ENCODE measurements at regions not wholly inside any gene's neighbourhood (a gene's known extent, or its start where the extent isn't known, plus 50 kb on each side); places are given as distances from the start of the nearest gene placed in this dataset.

DNA sequence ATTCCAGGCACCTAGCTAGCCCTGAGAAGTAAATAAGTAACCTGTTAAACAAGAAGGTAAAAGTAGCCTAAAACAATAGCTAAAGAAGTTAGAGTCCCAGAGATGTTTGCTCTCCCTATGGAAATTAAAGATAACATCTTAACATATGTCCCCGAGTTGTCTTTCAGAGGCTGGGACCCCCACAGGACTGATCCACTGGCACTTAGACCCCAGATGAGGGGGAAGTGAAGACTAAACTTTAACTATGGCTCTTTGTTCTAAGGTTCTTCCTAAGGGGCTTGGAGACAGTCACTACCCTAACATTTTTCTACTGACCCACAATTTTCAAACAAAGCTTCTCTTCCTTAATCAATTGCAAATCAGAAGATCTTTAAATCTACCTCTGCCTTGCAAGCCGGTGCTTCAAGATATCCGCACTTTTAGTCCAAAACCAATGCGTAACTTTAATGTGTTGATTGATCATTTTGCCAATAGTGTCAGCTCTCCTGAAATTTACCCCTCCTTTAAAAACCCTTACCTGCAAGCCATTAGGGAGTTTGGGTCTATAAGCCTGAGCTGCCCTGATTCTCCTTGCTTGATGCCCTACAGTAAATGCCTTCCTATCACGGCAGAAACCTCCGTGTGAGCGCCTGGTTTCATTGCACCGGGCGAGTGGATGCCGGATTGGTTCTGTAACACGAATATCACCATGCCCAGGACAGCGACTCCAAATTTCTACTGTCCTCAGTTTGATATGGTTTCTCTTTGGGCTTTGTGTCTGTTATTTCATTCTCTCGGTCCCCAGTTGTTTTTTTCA lies 404.4 kb downstream of the SIPA1L2 start:
- no peaks in the 10 kb centered on the region for H3K9me3 ChIP-seq (ENCODE audit: low read length)
- H4K20me1 ChIP-seq (ENCODE audit: insufficient read depth) = no peaks in the 10 kb centered on the region
- no peaks in the 10 kb centered on the region for H3K36me3 ChIP-seq (ENCODE audit: insufficient read depth, low read length)
- no peak overlapping the region for H3K27ac ChIP-seq (ENCODE audit: low read length)
- TF ChIP-seq MXI1 (conservative IDR thresholded peaks at IDR 0.05; ENCODE audit: poor library complexity, severe bottlenecking) = no peak
- TF ChIP-seq SMC3 (conservative IDR thresholded peaks at IDR 0.05; ENCODE audit: poor library complexity) = no peak
- TF ChIP-seq EP300 (conservative IDR thresholded peaks at IDR 0.05; ENCODE audit: poor library complexity, severe bottlenecking) = no peak
- TF ChIP-seq, protein P1, sequence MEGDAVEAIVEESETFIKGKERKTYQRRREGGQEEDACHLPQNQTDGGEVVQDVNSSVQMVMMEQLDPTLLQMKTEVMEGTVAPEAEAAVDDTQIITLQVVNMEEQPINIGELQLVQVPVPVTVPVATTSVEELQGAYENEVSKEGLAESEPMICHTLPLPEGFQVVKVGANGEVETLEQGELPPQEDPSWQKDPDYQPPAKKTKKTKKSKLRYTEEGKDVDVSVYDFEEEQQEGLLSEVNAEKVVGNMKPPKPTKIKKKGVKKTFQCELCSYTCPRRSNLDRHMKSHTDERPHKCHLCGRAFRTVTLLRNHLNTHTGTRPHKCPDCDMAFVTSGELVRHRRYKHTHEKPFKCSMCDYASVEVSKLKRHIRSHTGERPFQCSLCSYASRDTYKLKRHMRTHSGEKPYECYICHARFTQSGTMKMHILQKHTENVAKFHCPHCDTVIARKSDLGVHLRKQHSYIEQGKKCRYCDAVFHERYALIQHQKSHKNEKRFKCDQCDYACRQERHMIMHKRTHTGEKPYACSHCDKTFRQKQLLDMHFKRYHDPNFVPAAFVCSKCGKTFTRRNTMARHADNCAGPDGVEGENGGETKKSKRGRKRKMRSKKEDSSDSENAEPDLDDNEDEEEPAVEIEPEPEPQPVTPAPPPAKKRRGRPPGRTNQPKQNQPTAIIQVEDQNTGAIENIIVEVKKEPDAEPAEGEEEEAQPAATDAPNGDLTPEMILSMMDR (IDR thresholded peaks at IDR 0.05; ENCODE audit: poor library complexity, severe bottlenecking) = no peak
- no peak for TF ChIP-seq POLR2AphosphoS5 (IDR thresholded peaks at IDR 0.05)
- no peak for TF ChIP-seq EZH2 (IDR thresholded peaks at IDR 0.05; ENCODE audit: borderline replicate concordance, insufficient read depth, low read length, poor library complexity, severe bottlenecking)
- TF ChIP-seq TAF1 (IDR thresholded peaks at IDR 0.05; ENCODE audit: low read depth) = no peak
- no peaks in the 10 kb centered on the region for H3K27me3 ChIP-seq (ENCODE audit: insufficient read depth, low read depth, low read length)
- no peak overlapping the region for H3K9ac ChIP-seq (ENCODE audit: low read length)
- no peaks in the 10 kb centered on the region for H3K79me2 ChIP-seq (replicated peaks; ENCODE audit: insufficient read depth, low read length)
- no peak overlapping the region for H2AFZ ChIP-seq (ENCODE audit: low read depth, low read length)
- H3K4me3 ChIP-seq (ENCODE audit: low read length) = no peak overlapping the region
- no peaks in the 10 kb centered on the region for H3F3A ChIP-seq (ENCODE audit: insufficient read depth, low read length, poor library complexity, severe bottlenecking)
- no peaks in the 10 kb centered on the region for H3K9me2 ChIP-seq (ENCODE audit: insufficient read depth, low read length)
- no peak overlapping the region for H3K4me2 ChIP-seq (ENCODE audit: low read length)

DNA sequence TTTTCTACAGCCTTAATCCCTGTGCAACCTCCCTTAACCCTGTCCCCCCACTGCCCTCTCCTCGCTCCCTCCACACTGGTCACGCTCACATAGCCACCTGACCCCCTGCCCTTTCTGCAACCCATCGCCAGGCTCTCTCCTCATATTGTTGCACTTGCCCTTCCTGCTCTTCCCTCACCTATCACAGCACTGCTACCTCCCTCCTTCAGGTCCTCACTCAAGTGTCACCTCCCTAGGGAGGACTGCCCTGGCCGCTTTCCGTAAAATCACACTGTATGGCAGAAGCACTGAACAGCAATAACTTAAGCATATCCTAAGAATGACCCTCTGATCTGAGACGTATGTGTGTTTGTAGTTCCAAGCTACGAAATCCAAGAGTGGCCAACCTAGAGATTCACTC lies 406.0 kb downstream of the SIPA1L2 start:
- no peak overlapping the region for H3K27ac ChIP-seq (ENCODE audit: low read length)
- H3K4me2 ChIP-seq (ENCODE audit: low read length) = no peak overlapping the region
- H3K9me3 ChIP-seq (ENCODE audit: low read length) = no peaks in the 10 kb centered on the region
- no peak for TF ChIP-seq POLR2AphosphoS5 (IDR thresholded peaks at IDR 0.05)
- no peak for TF ChIP-seq RAD21 (conservative IDR thresholded peaks at IDR 0.05)
- TF ChIP-seq, protein P1 (IDR thresholded peaks at IDR 0.05; ENCODE audit: poor library complexity, severe bottlenecking) = no peak
- no peak for TF ChIP-seq SMC3 (conservative IDR thresholded peaks at IDR 0.05; ENCODE audit: poor library complexity)
- no peak for TF ChIP-seq TAF1 (IDR thresholded peaks at IDR 0.05; ENCODE audit: low read depth)
- TF ChIP-seq EZH2 (IDR thresholded peaks at IDR 0.05; ENCODE audit: borderline replicate concordance, insufficient read depth, low read length, poor library complexity, severe bottlenecking) = no peak
- TF ChIP-seq MXI1 (conservative IDR thresholded peaks at IDR 0.05; ENCODE audit: poor library complexity, severe bottlenecking) = no peak
- no peak for TF ChIP-seq EP300 (conservative IDR thresholded peaks at IDR 0.05; ENCODE audit: poor library complexity, severe bottlenecking)
- TF ChIP-seq, protein P2, sequence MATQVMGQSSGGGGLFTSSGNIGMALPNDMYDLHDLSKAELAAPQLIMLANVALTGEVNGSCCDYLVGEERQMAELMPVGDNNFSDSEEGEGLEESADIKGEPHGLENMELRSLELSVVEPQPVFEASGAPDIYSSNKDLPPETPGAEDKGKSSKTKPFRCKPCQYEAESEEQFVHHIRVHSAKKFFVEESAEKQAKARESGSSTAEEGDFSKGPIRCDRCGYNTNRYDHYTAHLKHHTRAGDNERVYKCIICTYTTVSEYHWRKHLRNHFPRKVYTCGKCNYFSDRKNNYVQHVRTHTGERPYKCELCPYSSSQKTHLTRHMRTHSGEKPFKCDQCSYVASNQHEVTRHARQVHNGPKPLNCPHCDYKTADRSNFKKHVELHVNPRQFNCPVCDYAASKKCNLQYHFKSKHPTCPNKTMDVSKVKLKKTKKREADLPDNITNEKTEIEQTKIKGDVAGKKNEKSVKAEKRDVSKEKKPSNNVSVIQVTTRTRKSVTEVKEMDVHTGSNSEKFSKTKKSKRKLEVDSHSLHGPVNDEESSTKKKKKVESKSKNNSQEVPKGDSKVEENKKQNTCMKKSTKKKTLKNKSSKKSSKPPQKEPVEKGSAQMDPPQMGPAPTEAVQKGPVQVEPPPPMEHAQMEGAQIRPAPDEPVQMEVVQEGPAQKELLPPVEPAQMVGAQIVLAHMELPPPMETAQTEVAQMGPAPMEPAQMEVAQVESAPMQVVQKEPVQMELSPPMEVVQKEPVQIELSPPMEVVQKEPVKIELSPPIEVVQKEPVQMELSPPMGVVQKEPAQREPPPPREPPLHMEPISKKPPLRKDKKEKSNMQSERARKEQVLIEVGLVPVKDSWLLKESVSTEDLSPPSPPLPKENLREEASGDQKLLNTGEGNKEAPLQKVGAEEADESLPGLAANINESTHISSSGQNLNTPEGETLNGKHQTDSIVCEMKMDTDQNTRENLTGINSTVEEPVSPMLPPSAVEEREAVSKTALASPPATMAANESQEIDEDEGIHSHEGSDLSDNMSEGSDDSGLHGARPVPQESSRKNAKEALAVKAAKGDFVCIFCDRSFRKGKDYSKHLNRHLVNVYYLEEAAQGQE (IDR thresholded peaks at IDR 0.05; ENCODE audit: borderline replicate concordance) = no peak
- no peaks in the 10 kb centered on the region for H3K27me3 ChIP-seq (ENCODE audit: insufficient read depth, low read depth, low read length)
- H3K4me3 ChIP-seq (ENCODE audit: low read length) = no peak overlapping the region
- H4K20me1 ChIP-seq (ENCODE audit: insufficient read depth) = no peaks in the 10 kb centered on the region
- no peaks in the 10 kb centered on the region for H3K9me2 ChIP-seq (ENCODE audit: insufficient read depth, low read length)
- H3F3A ChIP-seq (ENCODE audit: insufficient read depth, low read length, poor library complexity, severe bottlenecking) = no peaks in the 10 kb centered on the region
- H3K9ac ChIP-seq (ENCODE audit: low read length) = no peak overlapping the region
- H3K79me2 ChIP-seq (replicated peaks; ENCODE audit: insufficient read depth, low read length) = no peaks in the 10 kb centered on the region
- H3K36me3 ChIP-seq (ENCODE audit: insufficient read depth, low read length) = no peaks in the 10 kb centered on the region
- H2AFZ ChIP-seq (ENCODE audit: low read depth, low read length) = no peak overlapping the region
